Activated CD4-positive, alpha-beta memory T cell treated with anti-CD3 and anti-CD28 coated beads for 36 hours (primary cell): ENCODE measurements at regions not wholly inside any gene's neighbourhood (a gene's known extent, or its start where the extent isn't known, plus 50 kb on each side); places are given as distances from the start of the nearest gene placed in this dataset.

Source experiments
- CTCF ChIA-PET: fragments of 350-600 bp; sonication (Branson Sonifier 250); formaldehyde crosslinking; loops from one replicate; lab custom pipeline; 2021; ENCODE audit warnings: antibody characterized with exemption, inconsistent platforms; lab: Charles Lee
- POLR2A ChIA-PET: fragments of 350-600 bp; sonication (Branson Sonifier 250); formaldehyde crosslinking; loops from one replicate; lab custom pipeline; 2021; ENCODE audit warnings: antibody characterized with exemption; lab: Charles Lee
- DNase-seq: peaks from one replicate; pipeline ENCODE4 v3.0.0-alpha.2; 2020
- H3K27ac Mint-ChIP-seq: one replicate; pipeline ENCODE4 v1.8.0; 2021; ENCODE audit warnings: mixed read lengths
- H3K27me3 Mint-ChIP-seq: one replicate; pipeline ENCODE4 v1.8.0; 2021; ENCODE audit warnings: mixed read lengths
- H3K36me3 Mint-ChIP-seq: one replicate; pipeline ENCODE4 v1.8.0; 2021; ENCODE audit warnings: mixed read lengths
- H3K4me1 Mint-ChIP-seq: one replicate; pipeline ENCODE4 v1.8.0; 2021; ENCODE audit warnings: low read depth, mixed read lengths
- H3K4me3 Mint-ChIP-seq: one replicate; pipeline ENCODE4 v1.8.0; 2021; ENCODE audit warnings: mild to moderate bottlenecking, mixed read lengths
- H3K9me3 Mint-ChIP-seq: one replicate; pipeline ENCODE4 v1.8.0; 2021; ENCODE audit warnings: mixed read lengths
- intact Hi-C: fragments of 100-400 bp; cut with micrococcal nuclease; formaldehyde crosslinking; loops from one replicate; pipeline ENCODE4 v1.15.1; 2023

DNA sequence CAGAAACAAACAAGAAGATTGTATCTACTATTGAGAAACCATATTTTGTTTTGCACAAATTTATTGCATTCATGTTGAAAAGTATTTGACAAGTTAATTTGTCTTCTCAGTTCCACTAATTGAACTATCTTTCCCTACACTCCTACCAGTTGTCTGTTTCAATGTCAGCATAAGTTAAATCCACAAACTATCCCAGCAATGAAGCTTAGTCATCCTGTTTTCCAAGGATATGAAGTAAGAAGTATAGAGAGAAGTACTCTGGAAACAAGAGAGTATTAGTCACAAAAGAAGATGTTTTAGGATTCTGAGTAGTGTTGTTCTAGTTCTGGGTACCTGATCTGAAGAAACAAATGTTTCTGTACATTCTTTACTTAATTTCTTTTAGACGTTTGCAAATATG is 261.6 kb upstream of the ZNF804A start:
- CTCF ChIA-PET: no interaction called here
- Mint-ChIP-seq H3K27me3 (no peaks in the 10 kb centered on the region), H3K27ac (no peak overlapping the region), H3K36me3 (no peaks in the 10 kb centered on the region), H3K4me3 (no peak overlapping the region), H3K4me1 (no peaks in the 10 kb centered on the region), H3K9me3 (peaks cover 3% of the 10 kb centered on the region)
- POLR2A ChIA-PET: no interaction called here
- DNase-seq: no peak
- intact Hi-C loops: no loop called here

DNA sequence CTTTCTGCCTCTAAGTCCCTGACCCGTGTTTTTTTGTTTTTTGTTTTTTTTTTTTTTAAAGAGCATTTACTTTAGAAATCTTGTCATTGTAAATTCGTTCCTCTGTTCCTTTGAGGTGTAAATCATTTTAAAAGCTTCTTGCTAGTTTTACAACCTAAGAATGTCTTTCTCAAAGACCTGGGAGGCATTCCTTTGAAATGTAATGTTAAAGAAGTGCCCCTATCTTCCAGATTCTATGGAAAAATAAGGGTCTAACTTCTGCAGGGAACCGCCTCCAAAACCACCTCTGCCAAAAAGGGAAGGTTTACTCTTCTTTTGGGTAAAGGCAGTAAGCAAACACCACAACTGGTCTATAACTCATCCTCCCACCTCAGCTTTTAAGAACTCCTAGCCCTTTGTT is 259.6 kb upstream of the ZNF804A start:
- Mint-ChIP-seq H3K4me3 (no peak overlapping the region), H3K27ac (no peak overlapping the region), H3K36me3 (no peaks in the 10 kb centered on the region), H3K9me3 (peaks cover 3% of the 10 kb centered on the region), H3K4me1 (no peaks in the 10 kb centered on the region), H3K27me3 (no peaks in the 10 kb centered on the region)
- intact Hi-C loops: no loop called here
- DNase-seq: no peak
- POLR2A ChIA-PET: no interaction called here
- CTCF ChIA-PET: no interaction called here

DNA sequence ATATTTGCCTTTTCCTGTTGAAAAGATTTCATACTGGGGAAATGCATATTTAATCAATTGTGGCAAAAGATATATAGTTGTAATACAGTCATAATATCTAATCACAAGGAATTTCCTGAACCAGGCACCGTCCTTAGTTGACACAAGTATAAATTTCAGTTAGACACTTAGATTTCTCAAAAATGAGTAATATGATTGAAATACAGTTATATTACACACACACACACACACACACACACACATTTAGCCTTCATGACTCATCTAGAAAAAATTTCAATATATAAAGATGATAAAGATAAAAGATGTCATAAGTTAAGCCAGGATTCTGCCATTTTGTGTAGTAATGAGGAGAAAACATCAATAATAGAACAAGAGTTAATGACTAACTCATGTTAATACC is 258.4 kb upstream of the ZNF804A start:
- intact Hi-C loops: no loop called here
- Mint-ChIP-seq H3K4me1 (no peaks in the 10 kb centered on the region), H3K27me3 (no peaks in the 10 kb centered on the region), H3K4me3 (no peak overlapping the region), H3K27ac (no peak overlapping the region), H3K36me3 (no peaks in the 10 kb centered on the region), H3K9me3 (no peaks in the 10 kb centered on the region)
- DNase-seq: no peak
- CTCF ChIA-PET: no interaction called here
- POLR2A ChIA-PET: no interaction called here

DNA sequence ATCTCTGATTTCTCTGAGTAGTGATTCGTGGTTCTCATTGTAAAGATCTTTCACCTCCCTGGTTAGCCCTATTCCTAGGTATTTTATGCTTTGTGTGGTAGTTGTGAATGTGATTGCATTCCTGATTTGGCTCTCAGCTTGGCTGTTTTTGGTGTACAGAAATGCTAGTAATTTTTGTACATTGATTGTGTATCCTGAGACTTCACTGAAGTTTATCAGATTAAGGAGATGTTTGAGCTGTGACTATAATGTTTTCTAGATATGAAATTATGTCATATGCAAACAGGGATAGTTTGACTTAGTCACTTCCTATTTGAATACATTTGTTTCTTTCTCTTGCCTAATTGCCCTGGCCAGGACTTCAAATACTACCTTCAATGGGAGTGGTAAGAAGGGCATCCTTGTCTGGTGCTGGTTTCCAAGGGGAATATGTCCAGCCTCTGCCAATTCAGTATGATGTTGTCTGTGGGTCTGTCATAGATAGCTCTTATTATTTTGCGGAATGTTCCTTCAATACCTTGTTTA is 251.9 kb upstream of the ZNF804A start:
- H3K27me3 Mint-ChIP-seq: no peaks in the 10 kb centered on the region
- POLR2A ChIA-PET: no interaction called here
- no peaks in the 10 kb centered on the region for H3K36me3 Mint-ChIP-seq
- no peak overlapping the region for H3K4me3 Mint-ChIP-seq
- intact Hi-C loops: no loop called here
- CTCF ChIA-PET: no interaction called here
- H3K4me1 Mint-ChIP-seq: no peaks in the 10 kb centered on the region
- H3K9me3 Mint-ChIP-seq: peaks cover 13% of the 10 kb centered on the region
- DNase-seq: no peak
- H3K27ac Mint-ChIP-seq: no peak overlapping the region

DNA sequence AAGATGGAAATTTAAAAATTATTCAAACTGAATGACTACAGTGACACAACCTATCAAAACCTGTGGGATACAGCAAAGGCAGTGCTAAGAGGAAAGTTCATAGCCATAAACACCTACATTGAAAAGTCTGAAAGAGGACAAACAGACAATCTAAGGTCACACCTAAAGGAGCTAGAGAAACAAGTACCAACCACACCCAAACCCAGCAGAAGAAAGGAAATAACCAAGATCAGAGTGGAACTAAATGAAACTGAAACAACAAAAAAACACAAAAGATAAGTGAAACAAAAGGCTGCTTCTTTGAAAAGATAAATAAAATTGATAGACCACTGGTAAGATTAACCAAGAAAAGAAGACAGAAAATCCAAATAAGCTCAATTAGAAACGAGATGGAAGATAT is 247.2 kb upstream of the ZNF804A start:
- no peak overlapping the region for H3K4me3 Mint-ChIP-seq
- CTCF ChIA-PET: no interaction called here
- intact Hi-C loops: no loop called here
- H3K36me3 Mint-ChIP-seq: no peaks in the 10 kb centered on the region
- POLR2A ChIA-PET: no interaction called here
- H3K27me3 Mint-ChIP-seq: no peaks in the 10 kb centered on the region
- no peak overlapping the region for H3K27ac Mint-ChIP-seq
- peaks cover 13% of the 10 kb centered on the region for H3K9me3 Mint-ChIP-seq
- H3K4me1 Mint-ChIP-seq: no peaks in the 10 kb centered on the region
- DNase-seq: no peak

DNA sequence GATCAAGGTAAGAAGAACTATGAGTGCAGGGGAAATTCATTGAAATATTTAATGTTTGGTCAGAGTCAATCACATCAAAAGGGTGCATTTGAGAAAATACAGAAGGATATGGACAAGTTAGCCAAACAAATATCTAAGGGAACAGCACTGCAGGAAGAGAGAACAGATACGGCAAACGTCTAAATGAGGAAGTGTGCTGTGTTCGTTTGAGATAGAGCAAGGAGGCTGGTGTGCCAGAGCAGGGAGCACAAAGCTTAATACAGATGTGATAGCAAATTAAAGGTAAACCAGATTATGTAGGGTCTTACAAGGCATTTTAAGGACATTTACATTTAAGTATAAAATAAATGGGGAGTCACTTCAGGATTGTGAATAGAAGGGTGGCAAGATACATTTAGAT is 241.3 kb upstream of the ZNF804A start:
- no peak overlapping the region for H3K27ac Mint-ChIP-seq
- intact Hi-C loops: no loop called here
- CTCF ChIA-PET: no interaction called here
- no peaks in the 10 kb centered on the region for H3K9me3 Mint-ChIP-seq
- no peak overlapping the region for H3K4me3 Mint-ChIP-seq
- DNase-seq: no peak
- no peaks in the 10 kb centered on the region for H3K4me1 Mint-ChIP-seq
- POLR2A ChIA-PET: no interaction called here
- H3K27me3 Mint-ChIP-seq: no peaks in the 10 kb centered on the region
- H3K36me3 Mint-ChIP-seq: no peaks in the 10 kb centered on the region

DNA sequence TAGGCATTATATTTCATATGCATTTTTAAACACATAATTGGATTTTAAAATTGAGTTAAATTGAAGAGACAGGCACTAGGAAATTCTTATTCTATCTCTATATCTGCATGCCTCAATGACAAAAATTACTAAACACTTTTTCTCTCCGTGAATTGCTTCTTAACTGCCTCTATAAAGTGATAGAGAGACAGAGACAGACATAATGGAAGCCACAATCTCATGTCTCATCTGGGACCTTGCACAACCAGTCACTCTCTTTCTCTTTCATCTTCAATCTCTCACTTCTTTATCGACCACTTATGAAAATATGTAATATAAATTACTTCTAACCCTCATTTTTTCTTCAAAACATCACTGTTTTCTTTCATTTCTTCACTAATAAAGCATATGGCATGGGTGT is 238.9 kb upstream of the ZNF804A start:
- Mint-ChIP-seq H3K27me3 (no peaks in the 10 kb centered on the region), H3K9me3 (peaks cover 5% of the 10 kb centered on the region), H3K4me3 (no peak overlapping the region), H3K27ac (no peak overlapping the region), H3K36me3 (no peaks in the 10 kb centered on the region), H3K4me1 (no peaks in the 10 kb centered on the region)
- ChIA-PET POLR2A (no interaction called here), CTCF (no interaction called here)
- intact Hi-C loops: no loop called here
- DNase-seq: no peak

DNA sequence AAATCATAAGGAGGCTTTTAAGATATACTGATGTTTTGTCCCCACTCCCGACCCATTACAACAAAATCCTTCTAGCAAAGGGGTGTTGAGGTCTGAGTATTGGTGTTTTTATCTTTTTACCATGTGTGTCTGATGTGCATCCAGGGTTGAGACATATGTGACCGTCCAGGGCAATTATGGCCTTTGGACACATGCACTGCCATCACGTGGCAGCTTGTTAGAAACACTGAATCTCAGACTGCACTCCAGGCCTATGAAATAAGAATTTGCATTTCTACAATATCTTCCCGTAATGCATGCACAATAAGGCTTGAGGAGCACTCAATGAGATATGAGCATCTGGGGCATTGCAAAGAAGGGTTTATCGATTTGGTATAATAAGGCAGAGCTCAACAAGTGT is 235.1 kb upstream of the ZNF804A start:
- no peak for DNase-seq
- Mint-ChIP-seq H3K4me1 (no peaks in the 10 kb centered on the region), H3K9me3 (peaks cover 5% of the 10 kb centered on the region), H3K27me3 (no peaks in the 10 kb centered on the region), H3K27ac (no peak overlapping the region), H3K4me3 (no peak overlapping the region), H3K36me3 (no peaks in the 10 kb centered on the region)
- intact Hi-C loops: no loop called here
- CTCF ChIA-PET: no interaction called here
- POLR2A ChIA-PET: no interaction called here

DNA sequence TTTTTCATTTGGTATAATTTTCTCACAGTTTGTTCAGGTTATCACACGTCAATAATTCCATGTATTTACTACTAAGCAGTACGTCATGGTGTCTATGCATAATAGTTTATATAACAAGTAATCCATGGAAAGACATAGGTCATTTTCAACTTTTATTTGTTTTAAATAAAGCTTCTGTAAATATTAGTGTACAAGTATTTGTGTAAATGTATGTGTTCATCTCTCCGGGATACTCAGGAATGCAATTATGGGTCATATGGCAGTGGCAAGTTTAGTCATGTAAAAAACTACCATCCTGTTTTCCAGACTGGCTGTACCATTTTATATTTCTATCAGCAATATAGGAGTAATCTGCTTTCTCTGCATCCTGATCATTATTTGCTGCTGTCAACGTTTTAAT is 231.1 kb upstream of the ZNF804A start:
- no peaks in the 10 kb centered on the region for H3K27me3 Mint-ChIP-seq
- H3K27ac Mint-ChIP-seq: no peak overlapping the region
- POLR2A ChIA-PET: no interaction called here
- DNase-seq: no peak
- H3K4me3 Mint-ChIP-seq: no peak overlapping the region
- H3K36me3 Mint-ChIP-seq: no peaks in the 10 kb centered on the region
- CTCF ChIA-PET: no interaction called here
- peaks cover 5% of the 10 kb centered on the region for H3K9me3 Mint-ChIP-seq
- H3K4me1 Mint-ChIP-seq: no peaks in the 10 kb centered on the region
- intact Hi-C loops: no loop called here

DNA sequence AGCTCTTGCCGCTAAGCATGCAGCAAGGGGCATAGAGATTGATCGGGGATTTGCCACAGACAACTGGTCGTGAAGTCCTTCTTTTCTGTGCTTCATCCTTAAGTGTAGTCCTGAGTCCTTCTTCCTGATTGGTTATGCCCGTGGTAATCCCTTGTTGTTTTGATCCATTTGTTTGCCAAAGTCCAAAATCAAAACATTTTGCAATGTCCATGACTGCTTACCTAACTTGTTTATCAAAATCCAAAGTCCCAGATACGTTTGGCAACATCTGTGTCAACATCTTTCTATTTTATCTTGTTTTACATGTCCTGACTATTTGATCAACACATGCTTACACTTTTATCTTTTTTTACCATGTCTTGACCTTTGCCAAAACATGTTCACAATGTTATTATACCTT is 229.0 kb upstream of the ZNF804A start:
- intact Hi-C loops: no loop called here
- POLR2A ChIA-PET: no interaction called here
- Mint-ChIP-seq H3K27ac (no peak overlapping the region), H3K4me3 (no peak overlapping the region), H3K27me3 (no peaks in the 10 kb centered on the region), H3K9me3 (no peaks in the 10 kb centered on the region), H3K4me1 (no peaks in the 10 kb centered on the region), H3K36me3 (no peaks in the 10 kb centered on the region)
- DNase-seq: no peak
- CTCF ChIA-PET: no interaction called here

DNA sequence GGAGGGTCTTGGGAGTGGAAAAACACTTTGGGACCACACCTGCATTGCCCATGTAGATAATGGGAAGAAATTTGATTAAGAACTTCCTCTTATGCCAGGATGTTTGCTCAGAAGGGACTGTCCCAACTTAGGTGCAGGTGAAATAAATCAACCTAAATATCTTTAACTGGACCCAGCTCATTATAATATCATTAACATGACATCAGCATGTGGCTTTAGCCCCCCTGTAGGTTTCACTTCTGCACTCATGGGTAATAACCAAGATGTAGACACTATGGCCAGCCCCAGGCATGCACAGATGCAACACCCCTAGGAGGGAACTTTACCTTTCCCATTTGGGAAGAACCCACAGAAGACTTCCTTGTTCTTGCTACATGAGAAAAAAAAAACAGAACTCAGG is 227.4 kb upstream of the ZNF804A start:
- POLR2A ChIA-PET: interaction anchor here (1.1 kb wide), 1 partner anchor 15 kb away, joined by 3 read pairs; no protein-coding TSS in a partner anchor
- DNase-seq: no peak
- Mint-ChIP-seq H3K36me3 (no peaks in the 10 kb centered on the region), H3K9me3 (no peaks in the 10 kb centered on the region), H3K4me1 (no peaks in the 10 kb centered on the region), H3K27ac (no peak overlapping the region), H3K4me3 (no peak overlapping the region), H3K27me3 (no peaks in the 10 kb centered on the region)
- CTCF ChIA-PET: no interaction called here
- intact Hi-C loops: no loop called here

DNA sequence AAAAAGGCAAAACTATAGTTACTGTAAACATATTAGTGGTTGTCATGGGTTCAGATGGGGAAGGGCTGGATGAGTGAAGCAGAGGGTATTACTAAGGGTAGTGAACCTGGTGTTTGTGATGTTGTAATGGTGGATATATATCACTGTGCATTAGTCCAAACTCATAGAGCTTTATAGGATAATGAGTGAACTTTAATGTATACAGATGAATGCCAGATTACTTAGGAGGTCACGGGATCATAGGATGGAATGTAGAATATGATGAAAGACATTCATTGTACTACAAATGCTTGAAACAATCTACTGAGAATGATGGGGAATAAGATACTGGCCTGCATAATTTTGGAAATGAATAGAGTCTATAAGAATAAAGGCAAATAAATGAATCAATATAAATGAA is 226.7 kb upstream of the ZNF804A start:
- H3K4me1 Mint-ChIP-seq: no peaks in the 10 kb centered on the region
- H3K36me3 Mint-ChIP-seq: no peaks in the 10 kb centered on the region
- no peak for DNase-seq
- no peaks in the 10 kb centered on the region for H3K27me3 Mint-ChIP-seq
- no peak overlapping the region for H3K27ac Mint-ChIP-seq
- H3K4me3 Mint-ChIP-seq: no peak overlapping the region
- CTCF ChIA-PET: no interaction called here
- POLR2A ChIA-PET: no interaction called here
- intact Hi-C loops: no loop called here
- H3K9me3 Mint-ChIP-seq: no peaks in the 10 kb centered on the region

DNA sequence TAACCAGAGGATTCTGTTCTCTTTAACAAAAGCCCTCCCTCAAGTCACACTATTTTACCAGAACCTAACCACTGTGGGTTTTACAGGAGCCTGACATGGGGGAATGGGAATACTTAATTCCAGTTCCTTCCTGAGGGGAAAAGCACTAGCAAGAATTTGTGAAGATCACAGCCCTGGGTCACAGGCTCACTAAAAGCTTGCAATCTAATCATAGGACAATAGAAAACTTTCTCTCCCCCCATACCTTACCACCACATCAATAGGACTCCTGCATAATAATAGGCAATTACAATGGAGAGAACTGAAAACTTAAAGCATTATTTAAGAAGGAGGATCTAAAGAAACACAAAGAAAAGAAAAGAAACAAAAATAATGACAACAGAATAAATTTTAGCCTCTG is 225.8 kb upstream of the ZNF804A start:
- ChIA-PET CTCF (no interaction called here), POLR2A (no interaction called here)
- intact Hi-C loops: no loop called here
- DNase-seq: no peak
- Mint-ChIP-seq H3K4me1 (no peaks in the 10 kb centered on the region), H3K27ac (no peak overlapping the region), H3K9me3 (peaks cover 3% of the 10 kb centered on the region), H3K27me3 (no peaks in the 10 kb centered on the region), H3K36me3 (no peaks in the 10 kb centered on the region), H3K4me3 (no peak overlapping the region)

DNA sequence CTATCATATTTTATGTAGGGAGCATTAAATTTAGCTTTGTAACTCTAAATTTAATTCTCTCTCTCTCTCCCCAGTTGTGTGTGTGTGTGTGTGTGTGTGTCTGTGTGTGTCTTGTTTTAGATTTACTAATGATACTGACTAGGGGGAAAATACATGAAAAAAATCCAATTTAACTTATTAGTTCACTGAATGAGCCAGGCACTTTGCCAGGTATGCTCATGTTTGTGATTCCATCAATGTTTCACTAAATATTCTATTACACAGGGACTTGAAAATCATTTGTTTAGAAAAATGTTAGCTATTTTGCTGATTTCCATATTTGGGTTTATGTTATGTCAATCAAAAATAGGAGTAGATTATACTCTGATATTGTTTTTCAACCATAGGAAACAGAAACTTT is 203.7 kb upstream of the ZNF804A start:
- DNase-seq: no peak
- no peaks in the 10 kb centered on the region for H3K36me3 Mint-ChIP-seq
- no peaks in the 10 kb centered on the region for H3K4me1 Mint-ChIP-seq
- H3K9me3 Mint-ChIP-seq: peaks cover 4% of the 10 kb centered on the region
- no peaks in the 10 kb centered on the region for H3K27me3 Mint-ChIP-seq
- CTCF ChIA-PET: no interaction called here
- H3K4me3 Mint-ChIP-seq: no peak overlapping the region
- intact Hi-C loops: no loop called here
- H3K27ac Mint-ChIP-seq: no peak overlapping the region
- POLR2A ChIA-PET: no interaction called here
